GM21390 (cell line): ENCODE measurements at regions not wholly inside any gene's neighbourhood (a gene's known extent, or its start where the extent isn't known, plus 50 kb on each side); places are given as distances from the start of the nearest gene placed in this dataset.

Experiments
- ATAC-seq: cut with Tn5 transposase; IDR thresholded peaks from one replicate; pipeline ENCODE4 v1.9.1; 2021; ENCODE audit not compliant: unreplicated experiment

DNA sequence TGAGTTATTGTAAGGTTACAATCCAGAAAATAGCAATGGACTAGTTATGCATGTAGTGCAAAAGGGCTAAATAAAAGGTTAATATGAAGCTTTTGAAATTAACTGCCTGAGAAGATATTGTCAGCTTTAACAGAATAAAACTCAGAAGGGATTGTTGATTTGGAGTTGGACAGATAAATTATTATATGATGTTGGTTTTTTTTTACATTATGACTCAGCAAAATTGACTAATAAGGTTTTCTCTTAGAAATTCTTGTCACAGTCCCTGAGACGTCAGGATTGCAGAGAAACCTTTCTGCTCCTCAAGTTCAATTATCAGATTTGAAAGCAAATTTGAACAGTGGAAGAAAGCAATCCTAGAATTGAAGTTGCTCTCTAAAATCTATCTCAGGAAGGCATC is 946.9 kb downstream of the CBLN2 start:
- ATAC-seq, result no peak

DNA sequence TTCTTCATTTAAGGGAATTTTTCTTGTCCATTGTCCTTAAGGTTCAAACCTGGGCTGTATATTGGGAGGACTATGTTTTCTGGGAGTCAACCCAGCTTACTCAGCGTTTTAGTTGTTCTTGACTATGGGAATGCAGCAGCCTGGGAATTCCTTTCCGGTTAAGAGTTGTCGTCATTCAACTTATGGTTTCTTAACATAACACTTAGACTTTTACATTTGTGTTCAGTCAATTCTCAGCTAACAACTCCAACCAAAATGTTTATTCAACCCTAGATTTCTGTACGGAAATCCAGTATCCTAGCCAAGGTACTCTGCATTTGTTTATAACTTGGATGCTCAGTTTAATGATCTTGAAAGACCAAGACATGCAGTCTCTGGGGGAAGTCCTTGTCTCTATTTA is 960.9 kb downstream of the CBLN2 start:
- no peak for ATAC-seq

DNA sequence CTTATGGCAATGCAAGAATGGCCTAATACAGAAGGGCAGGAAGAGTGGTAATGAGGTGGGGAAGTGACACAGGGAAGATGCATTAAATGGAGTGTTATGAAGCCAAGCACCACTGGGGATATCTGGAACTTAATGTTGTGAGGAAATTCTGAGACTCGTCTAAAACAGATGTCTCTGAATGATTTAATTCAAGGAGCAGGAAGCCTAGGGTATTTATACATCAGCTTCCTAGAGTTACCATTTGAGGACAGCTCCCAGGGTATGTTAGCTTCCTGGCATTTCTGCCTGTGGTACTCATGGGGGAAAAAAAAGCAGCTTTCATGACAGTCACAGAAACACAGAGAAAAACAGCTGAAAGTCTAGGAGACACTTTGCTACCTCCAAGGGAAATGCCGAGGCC is 989.5 kb downstream of the CBLN2 start:
- ATAC-seq, result no peak

DNA sequence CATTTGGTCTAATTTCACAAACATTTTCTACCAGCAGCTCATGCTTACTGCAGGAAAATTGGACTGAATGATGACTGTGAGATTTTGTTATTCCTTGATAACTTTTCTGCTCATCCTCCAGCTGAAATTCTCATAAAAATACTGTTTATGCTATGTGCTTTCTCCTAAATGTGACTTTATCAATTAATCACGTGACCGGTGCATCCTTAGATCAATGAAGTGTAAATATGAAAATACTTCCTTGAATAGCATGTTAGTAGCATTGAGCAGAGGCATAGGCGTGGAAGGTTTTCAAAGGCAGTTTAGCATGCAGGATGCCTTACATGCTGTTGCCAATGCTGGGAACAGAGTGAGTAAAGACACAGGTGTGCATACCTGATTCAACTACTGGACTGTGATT is 1002.5 kb downstream of the CBLN2 start:
- no peak for ATAC-seq

DNA sequence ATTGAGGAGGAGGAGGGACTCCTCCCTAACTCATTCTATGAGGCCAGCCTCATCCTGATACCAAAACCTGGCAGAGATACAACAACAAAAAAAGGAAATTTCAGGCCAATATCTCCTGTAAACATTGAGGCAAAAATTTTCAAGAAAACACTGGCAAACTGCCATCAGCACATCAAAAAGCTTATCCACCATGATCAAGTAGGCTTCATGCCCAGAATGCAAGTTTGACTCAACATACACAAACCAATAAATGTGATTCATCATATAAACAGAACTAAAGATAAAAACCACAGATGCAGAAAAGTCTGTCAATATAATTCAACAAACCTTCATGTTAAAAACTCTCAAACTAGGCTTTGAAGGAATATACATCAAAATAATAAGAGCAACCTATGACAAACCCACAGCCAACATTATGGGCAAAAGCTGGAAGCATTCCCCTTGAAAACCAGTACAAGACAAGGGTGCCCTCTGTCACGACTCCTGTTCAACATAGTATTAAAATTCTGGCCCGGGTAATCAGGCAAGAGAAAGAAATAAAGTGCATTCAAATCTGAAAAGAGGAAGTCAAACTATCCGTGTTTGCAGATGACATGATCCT is 1014.3 kb downstream of the CBLN2 start:
- ATAC-seq, result no peak

DNA sequence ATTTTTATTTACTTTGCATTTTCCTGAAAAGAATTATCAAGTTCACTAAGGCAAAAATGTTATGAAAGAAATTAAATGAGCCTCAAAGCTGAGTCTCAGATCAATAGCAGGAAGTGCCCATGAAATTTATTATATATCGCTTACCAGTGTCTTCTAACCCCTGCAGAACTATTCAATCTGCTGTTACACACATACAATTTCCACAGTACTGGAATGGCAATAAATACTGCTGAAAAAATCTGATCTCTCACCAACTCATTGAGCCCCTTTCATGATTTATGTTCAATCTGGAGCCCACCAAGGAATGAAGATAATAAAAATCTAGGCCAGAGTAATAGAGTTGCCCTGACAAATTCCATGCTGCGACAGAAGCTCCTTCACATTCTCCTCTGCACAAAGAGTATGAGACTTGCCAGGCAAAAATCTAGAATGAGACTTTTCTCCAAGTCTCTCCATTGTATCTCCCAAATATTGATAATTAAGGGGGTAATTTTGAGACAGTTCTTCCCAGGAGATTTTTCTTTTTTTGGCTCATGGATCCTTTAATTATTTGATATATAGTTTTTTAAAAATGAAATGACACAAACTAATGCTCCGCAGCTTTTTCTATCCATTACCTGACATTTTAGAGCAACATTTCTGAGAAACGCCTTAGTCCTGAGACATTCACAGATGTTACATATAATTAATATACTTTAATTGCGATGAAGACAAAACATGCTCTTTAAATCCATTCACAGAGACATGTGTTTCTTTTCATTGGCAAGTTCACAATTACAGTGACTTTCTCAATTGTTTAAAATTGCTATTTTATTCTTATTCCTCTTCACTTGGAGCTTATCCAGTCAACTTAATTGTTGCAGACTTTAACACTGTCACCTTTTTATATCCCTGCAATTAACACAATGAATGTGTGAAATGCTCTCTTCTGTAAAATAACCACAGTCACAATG is 1020.4 kb downstream of the CBLN2 start:
- no peak for ATAC-seq

DNA sequence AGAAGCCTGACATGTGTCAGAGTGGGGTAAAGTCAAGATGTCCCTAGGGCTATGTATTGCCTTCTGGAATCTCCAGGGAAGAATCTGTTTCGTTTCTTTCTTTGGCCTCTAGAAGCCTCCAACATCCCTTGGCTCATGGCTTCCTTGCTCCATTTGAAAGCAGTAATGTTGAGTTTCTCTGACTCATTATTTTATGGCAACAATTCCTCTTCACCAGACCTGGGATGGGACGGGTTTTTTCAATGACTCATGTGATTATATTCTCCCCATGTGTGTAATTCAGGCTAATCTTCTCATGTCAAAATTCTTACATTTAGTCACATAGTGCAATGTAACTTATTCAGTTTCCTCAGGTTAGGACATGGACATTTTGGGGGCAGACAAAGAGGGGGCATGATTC is 1038.6 kb downstream of the CBLN2 start:
- no peak for ATAC-seq

DNA sequence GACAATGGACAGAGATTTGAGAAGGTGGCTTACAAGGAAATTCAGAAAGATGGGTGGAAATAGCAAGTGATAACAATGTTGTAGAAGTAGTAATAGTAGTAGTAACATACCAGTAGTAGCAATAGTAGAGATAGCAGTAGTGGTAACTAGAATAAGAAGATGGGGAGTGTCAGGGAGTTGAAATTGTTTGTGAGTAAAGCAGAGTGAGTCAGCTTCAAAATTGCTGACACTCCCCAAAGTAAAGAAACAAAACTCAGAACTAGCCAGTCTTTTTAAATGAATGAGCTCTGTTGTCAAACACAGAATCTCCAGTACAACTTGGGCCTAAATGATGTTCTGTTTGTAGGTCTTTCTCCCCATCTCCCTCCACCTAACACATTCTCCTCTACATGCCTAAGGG is 1040.9 kb downstream of the CBLN2 start:
- no peak for ATAC-seq

DNA sequence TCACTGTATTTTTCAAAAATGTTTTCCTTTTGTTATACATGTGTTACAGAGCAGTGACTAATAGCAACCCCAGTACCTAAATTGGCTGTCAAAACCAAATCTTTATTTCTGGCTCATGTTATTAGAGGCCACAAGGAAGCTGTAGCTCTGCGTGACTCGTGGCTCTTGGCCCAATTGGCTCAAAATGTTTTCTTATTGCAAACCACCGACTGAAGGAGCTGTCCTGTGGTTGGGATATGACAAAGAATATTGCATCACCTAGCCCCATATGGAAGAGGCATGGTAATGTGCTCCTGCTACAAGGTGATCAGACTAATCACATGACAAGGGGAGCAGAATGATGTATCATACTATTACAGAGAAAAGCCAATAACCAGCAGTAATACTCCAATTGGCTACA is 1058.5 kb downstream of the CBLN2 start:
- ATAC-seq, result no peak

DNA sequence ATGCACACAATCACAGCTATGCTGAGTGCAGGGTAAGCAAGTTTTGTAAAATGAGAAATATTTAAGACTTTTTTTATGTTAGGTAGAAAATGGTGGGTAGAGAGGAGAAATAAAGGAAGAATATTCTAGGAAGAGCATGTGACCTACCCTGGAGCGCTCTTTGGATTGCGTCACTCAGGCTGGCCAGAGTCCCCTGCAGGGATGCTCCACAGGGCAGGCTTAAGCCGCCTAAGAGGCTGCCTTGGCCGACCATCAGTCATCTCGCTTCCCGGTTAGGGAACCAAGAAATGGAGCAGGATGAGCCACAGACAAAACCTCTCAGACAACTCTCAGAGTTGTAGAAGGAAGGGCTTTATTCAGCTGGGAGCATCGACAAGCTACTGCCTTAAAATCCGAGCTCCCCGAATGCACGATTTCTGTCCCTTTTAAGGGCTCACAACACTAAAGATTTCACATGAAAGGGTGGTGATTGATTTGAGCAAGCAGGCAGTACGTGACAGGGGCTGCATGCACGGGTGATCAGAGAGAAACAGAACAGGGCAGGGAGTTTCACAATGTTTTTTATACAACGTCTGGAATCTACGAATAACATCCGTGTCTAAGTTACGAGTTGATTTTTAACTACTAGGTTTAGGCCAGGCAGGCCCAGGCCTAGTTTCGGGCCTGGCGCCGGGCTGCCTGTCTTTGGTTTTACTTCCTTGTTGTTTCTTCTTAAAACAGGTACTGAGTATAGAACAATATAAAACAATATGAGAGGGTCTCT is 1072.0 kb downstream of the CBLN2 start:
- no peak for ATAC-seq

DNA sequence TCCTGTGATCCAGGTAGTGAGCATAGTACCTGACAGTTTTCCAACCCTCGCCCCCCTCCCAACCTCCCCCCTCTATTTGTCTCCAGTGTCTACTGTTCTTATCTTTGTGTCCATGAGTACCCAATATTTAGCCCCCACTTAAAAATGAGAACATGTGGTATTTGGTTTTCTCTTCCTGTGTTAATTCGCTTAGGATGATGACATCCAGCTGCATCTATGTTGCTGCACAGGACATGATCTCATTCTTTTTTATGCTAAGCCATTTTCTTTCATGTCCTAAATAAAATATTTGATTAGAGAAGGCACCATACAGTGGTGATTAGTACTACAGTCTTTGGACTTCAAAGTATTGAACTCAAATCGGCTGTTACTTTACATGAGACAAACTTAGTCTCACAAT is 1087.9 kb downstream of the CBLN2 start:
- no peak for ATAC-seq

DNA sequence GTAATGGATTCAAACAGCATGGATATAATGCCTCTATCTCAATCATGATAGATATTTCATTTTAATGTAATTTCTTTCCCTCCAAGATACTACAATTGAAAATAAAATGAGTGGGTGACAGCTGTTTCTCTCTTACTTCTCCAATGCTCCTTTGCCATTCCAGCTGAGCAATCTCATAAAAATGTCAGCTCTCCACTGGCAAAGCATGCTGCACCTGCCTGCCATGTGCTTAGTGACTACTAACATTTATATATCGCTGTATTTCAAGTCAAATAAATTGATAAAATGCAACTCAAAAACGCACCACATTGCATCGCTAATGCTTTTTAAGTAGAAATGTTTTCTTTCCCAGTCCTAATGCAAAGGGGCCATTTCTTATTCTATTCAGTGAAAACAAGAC is 1093.9 kb downstream of the CBLN2 start:
- ATAC-seq, result no peak

DNA sequence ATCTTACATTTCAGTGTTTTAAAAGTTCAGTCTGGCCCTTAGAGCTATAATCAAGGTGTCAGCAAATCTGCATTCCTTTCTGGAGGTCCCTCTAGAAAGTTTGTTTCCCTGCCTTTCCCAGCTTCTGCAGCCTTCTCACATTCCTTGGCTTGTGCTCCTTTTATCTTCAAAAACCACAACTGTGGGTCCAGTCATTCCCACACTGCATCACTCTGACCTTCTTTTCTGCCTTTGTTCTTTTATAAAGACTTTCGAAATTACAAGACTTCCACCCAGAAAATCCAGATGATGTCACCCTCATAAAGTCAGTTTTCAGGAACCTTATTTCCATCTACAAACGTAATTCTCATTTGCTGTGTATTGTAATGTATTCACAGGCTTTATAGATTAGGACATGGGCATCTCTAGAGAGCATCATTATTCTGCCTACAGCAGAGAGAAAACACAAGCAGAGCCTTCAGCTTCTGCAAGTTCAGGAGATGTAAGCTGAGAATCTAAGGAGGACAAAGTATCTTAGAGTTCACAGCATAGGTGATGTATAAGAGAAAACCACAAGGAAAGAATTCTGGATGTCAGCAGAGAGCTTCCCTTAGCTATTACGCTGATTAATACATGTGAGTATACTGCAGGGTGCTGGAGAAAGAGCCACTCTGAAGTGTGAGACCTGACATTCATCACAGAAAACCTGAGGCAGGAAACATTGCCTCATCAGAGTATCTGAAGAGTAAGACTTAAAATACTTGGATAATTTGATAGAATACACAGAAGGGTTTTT is 1100.2 kb downstream of the CBLN2 start:
- no peak for ATAC-seq

DNA sequence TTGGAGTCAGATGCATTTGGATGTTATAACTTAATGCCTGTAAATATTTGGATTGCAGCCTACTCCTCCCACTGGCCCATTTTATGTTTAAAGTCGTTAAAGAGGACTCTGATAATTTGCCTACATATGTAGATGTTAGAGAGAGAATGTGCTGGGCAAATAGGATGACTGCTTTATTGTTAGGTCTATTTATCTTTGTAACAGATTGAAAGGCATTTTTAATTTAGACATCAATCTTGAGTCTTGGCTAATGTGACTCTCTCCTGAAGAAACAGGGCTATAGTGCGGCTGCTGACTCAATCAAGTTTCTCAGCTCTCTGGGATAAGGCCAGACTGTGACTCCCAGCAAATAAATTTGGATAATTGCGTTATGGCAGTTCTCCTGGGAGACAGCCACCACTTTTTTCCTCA is 1101.4 kb downstream of the CBLN2 start:
- ATAC-seq, result no peak

DNA sequence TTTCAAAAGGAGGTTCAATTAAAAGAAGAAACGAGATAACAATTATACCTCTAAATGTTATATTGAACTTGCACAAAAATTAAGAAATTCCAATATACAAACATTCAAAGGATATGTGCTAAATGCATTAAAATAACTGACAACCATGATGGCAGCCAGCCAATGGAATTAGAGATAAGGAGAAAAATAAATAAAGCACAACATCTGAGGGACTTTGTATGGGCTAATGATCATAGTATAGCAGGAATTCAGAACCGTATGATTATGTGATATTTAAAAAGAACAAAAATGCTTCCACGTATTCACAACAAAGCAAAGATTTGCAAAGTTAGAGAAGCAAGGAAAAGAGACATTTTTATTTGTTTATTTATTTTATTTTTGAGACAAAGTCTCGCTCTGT is 1103.0 kb downstream of the CBLN2 start:
- ATAC-seq, result no peak

DNA sequence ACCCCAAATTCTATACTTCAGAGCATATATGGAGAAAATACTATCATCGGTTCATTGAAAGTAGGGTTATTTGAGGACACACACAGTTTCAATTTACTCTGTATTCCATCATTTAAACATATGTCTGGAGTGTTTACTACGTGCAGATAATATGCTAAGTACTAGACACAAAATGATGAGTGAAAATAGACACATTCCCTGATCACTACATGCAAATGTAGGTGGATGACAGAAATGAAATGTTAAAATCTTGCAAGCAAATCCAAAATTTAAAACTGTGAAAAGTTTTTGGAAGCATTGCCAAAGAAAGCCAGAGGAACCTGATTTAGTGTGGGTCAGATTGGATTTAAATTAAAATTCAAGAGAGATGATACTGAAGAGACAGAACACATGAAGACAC is 1106.6 kb downstream of the CBLN2 start:
- no peak for ATAC-seq

DNA sequence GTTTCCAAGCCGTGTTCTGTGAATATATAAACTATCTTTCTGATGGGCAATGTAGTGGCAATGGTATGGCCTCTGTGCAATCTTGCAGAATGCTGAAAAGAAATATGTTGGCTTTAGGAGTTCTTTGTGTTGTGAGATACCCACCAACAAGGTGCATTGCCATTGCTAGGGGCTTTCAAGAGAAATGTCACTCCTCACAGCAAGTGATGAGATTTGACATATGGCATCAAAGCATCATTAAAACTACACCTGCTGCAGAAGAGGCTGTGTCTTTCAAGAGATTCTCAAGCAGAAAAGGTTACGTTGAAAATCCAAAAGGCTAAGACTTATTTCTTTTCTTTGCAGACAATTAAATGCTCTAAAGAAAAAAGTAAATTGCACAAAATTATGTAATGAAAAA is 1110.8 kb downstream of the CBLN2 start:
- no peak for ATAC-seq

DNA sequence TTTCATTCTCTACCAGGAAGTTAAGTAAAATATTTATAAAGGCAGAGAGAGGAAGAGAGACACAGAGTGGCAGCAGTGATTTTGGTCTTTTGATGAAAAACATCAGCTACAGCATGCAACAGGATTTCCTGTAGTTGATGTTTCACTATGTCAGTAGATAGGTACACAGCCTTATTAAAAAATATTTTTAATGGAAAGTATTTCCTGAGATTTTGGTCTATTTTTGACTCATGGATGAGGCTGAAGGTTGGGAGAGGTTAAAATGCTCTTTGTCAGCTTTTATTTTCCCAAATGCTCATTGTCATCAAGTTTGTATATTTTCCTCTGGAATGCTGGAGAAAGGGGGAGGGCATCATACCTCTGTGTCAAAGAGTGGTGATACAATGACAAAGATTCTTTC is 1112.5 kb downstream of the CBLN2 start:
- no peak for ATAC-seq

DNA sequence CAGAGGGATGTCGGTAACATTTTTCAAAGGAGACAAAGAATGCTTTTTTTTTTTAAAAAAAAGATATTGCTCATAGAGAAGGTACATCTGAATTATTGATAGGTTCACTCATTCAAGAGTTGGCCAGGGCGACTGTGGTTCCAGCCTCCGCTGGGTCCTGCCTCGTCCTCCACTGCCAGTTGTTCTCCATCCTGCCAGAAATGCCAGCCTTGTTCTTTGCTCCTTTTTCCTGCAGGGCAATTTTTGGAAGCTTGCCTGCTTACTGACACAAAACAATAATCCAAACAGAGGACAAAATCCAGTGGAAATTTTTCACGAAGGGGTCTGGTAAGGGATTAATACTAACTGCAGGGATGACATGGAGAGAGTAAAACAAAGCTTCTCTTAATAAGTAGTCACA is 1113.0 kb downstream of the CBLN2 start:
- ATAC-seq, result no peak

DNA sequence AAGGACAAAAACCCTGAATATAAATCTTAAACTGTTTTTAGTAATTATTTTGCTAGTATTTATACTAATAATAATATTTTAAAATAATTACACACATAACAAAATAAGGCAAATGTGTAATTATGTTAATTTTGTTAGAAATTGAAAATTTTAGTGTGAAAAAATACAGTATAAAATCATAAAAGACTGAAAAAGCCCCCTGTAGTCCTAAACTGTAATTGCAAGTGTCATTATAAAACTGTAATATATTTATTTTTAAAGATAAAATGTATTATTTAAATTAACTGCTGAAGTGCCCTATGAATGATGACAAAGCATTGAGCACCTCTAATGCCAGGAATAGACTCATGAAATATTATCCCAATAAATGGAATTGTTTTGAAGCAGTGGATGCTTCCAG is 1117.7 kb downstream of the CBLN2 start:
- ATAC-seq, result no peak

DNA sequence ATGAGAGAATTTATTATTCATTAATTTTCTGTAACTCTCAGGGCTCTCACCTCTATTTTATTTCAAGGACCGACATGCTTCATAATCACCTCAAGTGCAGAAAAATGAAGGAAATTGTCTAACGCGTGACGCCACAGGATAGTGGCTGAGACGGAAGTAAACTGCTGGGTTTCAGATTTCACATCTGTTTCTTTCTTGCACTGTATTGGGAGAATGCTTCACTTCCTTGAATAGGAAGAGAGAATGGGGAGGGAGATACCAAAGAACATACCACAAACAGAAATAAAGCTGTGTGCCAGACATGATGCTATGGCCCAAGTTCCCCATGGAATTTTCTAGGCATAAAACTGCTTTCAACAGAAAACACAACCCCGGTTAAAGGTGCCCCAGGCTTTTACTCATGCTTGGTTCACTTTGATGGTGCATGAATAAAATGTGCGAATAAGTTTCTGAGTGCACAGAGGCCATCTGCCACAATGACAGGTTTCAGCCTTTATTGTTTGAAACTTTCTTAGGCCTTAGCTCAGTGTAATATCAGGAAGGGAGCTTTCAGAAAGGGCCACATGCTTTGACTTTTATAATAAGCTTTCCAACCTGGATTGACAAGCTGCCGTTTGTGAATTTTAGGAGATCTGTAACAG is 1116.4 kb downstream of the SOCS6 start:
- ATAC-seq, result no peak
